ENCODE measurements at regions not wholly inside any gene's neighbourhood (a gene's known extent, or its start where the extent isn't known, plus 50 kb on each side); places are given as distances from the start of the nearest gene placed in this dataset.
"Not testable (repeated sequence)": the region's sequence is repeated elsewhere in the genome, so short reads cannot be mapped to it uniquely, and the experiment has no call there.

GRCh38 chr3:40756500-40756899 lies 231.7 kb downstream of the ZNF621 start:
- no peak for DNase-seq

GRCh38 chr3:40762771-40763170 lies 238.0 kb downstream of the ZNF621 start:
- not testable (repeated sequence) for DNase-seq

GRCh38 chr3:40763807-40764206 lies 239.0 kb downstream of the ZNF621 start:
- no peak for DNase-seq

- no peak for DNase-seq
These were observed 240.0 kb downstream of the ZNF621 start for GRCh38 chr3:40764747-40765146.

- no peak for DNase-seq
These were observed 241.1 kb downstream of the ZNF621 start for GRCh38 chr3:40765884-40766283.

GRCh38 chr3:40766396-40766795 lies 241.6 kb downstream of the ZNF621 start:
- DNase-seq: no peak

- DNase-seq: no peak
These were observed 243.3 kb downstream of the ZNF621 start for GRCh38 chr3:40768046-40768445.

- no peak for DNase-seq
These were observed 243.8 kb downstream of the ZNF621 start for GRCh38 chr3:40768536-40768935.

GRCh38 chr3:40770061-40770460 lies 245.3 kb downstream of the ZNF621 start:
- DNase-seq: no peak

- no peak for DNase-seq
These were observed 246.4 kb downstream of the ZNF621 start for GRCh38 chr3:40771112-40771511.

GRCh38 chr3:40779039-40779438 lies 254.3 kb downstream of the ZNF621 start:
- no peak for DNase-seq

- DNase-seq: no peak
These were observed 255.6 kb downstream of the ZNF621 start for GRCh38 chr3:40780291-40780924.

GRCh38 chr3:40780925-40781406 lies 256.2 kb downstream of the ZNF621 start:
- DNase-seq: no peak

- no peak for DNase-seq
These were observed 257.5 kb downstream of the ZNF621 start for GRCh38 chr3:40782111-40782721.

- no peak for DNase-seq
These were observed 266.0 kb downstream of the ZNF621 start for GRCh38 chr3:40790746-40791145.

- no peak for DNase-seq
These were observed 269.0 kb downstream of the ZNF621 start for GRCh38 chr3:40793730-40794129.

GRCh38 chr3:40800343-40800742 lies 275.6 kb downstream of the ZNF621 start:
- DNase-seq: no peak

GRCh38 chr3:40801284-40801741 lies 276.6 kb downstream of the ZNF621 start:
- DNase-seq: no peak

GRCh38 chr3:40803311-40803710 lies 278.6 kb downstream of the ZNF621 start:
- no peak for DNase-seq

GRCh38 chr3:40805456-40805855 lies 280.7 kb downstream of the ZNF621 start:
- no peak for DNase-seq

GRCh38 chr3:40810813-40811212 lies 286.1 kb downstream of the ZNF621 start:
- no peak for DNase-seq

- no peak for DNase-seq
These were observed 292.3 kb downstream of the ZNF621 start for GRCh38 chr3:40817017-40817416.

- DNase-seq: no peak
These were observed 296.6 kb downstream of the ZNF621 start for GRCh38 chr3:40821315-40821714.

- no peak for DNase-seq
These were observed 302.5 kb downstream of the ZNF621 start for GRCh38 chr3:40827226-40827625.
